HG02678 (cell line): ENCODE measurements at regions not wholly inside any gene's neighbourhood (a gene's known extent, or its start where the extent isn't known, plus 50 kb on each side); places are given as distances from the start of the nearest gene placed in this dataset.
"Not testable (repeated sequence)": the region's sequence is repeated elsewhere in the genome, so short reads cannot be mapped to it uniquely, and the experiment has no call there.

ENCODE experiments used
- ATAC-seq: cut with Tn5 transposase; IDR thresholded peaks from one replicate; pipeline ENCODE4 v1.9.1; 2021; ENCODE audit warnings: mild to moderate bottlenecking, moderate library complexity; ENCODE audit not compliant: unreplicated experiment

- ATAC-seq: no peak
Measured at GRCh38 chr9:124164811-124165210, 92.9 kb upstream of the NEK6 start.

- no peak for ATAC-seq
Measured at GRCh38 chr9:124174433-124174832, 83.3 kb upstream of the NEK6 start.

GRCh38 chr9:124177522-124177921 is 80.2 kb upstream of the NEK6 start:
- ATAC-seq: not testable (repeated sequence)

- no peak for ATAC-seq
Measured at GRCh38 chr9:124179196-124180071, 78.3 kb upstream of the NEK6 start.

- no peak for ATAC-seq
Measured at GRCh38 chr9:124180557-124180956, 77.2 kb upstream of the NEK6 start.

DNA sequence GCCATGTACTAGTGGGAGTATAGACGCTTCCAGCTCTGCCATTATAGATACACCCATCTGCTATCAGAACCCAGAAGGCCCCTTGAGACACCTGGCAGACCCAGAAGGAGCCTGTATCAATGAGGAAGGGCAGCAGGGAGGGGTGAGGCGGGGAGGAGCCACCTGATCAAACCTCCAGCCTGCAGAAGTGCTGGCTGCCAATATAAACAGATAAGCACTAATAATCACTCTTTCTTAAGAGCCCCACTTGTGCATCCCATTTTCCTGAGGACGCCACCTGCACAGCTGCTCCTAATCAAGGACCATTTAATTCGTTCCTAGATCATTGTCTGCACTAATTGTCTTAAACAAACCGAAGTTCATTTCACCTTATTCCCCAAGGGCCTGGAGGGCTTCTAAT is 75.0 kb upstream of the NEK6 start:
- ATAC-seq: no peak

- no peak for ATAC-seq
Measured at GRCh38 chr9:124183772-124184171, 74.0 kb upstream of the NEK6 start.

DNA sequence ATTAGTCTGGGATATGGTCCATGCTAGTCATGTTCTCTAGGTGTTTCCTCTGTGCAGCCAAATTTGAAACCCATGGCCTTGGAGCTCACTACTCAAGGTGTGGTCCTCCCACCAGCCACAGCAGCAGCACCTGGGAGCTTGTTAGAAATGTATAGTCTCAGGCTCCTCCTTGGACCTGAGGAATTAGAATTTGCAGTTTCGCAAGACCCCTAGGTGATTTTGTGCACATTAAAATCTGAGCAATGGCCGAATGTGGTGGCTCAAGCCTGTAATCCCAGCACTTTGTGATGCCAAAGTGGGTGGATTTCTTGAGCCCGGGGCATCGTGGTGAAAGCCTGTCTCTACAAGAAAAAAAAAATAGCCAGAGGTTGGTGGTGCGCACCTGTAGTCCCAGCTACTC is 72.3 kb upstream of the NEK6 start:
- ATAC-seq: no peak

DNA sequence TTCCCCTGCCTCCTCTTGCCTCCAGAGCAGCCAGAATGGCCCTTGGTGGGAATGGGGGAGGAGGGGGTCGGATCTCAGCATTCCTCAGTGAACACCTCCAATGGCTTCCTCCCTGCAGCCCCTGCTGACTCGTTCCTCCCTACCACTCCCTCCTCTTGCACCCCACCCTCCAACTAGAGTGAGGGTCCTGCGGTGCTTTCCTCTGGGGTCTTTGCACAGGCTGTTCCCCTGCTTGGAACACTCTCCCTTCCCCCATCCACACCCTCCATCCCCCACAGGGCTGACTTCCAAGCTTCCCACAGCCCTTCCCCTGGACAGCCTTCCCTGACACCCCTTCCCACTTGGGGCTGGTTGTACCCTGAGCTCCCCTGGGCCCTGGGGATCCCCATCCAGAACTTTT is 70.4 kb upstream of the NEK6 start:
- ATAC-seq: no peak

DNA sequence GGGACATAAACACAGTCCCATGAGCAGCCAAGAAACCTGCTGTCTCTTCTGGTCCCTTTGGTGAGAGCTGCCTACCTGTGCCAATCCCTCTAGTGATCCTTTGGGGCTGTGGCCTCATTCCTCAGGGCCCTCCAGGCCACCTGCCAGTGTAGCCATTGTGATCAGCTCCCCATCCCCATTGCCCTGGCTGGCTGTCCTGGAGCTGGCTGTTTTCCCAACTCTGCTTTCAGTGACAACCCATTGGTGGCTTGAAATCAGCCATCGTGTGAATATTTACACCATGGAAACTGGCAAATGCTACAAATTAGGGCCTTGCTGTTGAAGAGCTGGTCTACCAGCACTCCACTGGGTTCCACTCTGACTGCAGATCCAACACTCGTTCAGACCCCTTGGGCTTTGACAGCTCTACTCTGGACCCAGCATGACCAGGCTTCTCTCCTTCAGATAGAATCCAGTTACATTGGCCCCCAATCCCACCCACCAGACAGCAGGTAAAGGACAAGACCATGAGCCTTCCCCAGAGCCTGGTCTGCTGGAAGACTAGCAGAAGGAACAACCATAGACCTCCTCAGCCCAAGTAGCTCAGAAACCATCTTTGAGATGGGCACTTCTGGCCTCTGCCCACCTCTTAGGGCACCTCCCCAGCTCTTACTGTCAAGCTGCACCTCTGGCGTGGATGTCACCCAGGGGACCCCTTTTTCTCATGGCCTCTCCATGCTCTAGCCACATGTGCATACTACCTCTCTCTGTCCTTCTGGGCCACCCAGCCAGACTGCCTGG is 69.2 kb upstream of the NEK6 start:
- ATAC-seq: no peak

DNA sequence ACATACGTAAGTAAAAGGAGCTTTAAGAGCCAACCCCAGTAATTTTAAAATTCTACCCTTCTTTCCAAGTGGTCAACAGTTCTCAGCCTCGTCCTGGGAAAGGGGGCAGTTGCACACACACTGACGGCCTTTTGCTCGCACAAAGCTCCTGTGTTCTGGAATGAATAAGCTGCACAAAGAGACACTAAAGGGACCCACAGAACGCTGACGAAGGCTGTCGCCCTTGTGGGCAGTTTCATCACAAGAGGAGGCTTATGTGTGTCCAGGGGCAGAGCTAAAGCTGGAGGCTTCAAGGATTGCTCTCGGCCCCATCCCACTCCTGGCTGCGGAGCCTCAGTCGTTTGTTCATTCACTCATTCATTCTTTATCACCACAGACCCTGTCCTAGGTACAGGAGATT is 67.0 kb upstream of the NEK6 start:
- no peak for ATAC-seq

GRCh38 chr9:124191691-124192395 is 65.9 kb upstream of the NEK6 start:
- no peak for ATAC-seq

DNA sequence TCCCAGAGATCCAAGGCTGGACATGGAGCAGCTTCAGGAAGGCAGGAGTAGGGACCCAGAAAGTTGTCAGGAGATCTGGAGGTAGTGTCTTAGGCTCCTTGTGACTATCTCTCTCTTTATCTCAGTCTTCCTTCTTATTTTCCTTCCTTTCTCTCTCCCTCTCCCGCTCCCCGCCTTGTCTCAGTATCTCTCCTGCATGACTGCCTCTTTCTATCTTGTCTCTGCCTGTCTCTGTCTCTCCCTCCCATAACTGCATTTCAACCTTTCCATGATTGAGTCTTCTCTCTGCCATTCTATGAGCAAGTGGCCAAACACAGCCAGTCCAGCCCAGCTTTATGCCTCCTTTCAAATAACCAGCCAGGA is 61.0 kb upstream of the NEK6 start:
- no peak for ATAC-seq

DNA sequence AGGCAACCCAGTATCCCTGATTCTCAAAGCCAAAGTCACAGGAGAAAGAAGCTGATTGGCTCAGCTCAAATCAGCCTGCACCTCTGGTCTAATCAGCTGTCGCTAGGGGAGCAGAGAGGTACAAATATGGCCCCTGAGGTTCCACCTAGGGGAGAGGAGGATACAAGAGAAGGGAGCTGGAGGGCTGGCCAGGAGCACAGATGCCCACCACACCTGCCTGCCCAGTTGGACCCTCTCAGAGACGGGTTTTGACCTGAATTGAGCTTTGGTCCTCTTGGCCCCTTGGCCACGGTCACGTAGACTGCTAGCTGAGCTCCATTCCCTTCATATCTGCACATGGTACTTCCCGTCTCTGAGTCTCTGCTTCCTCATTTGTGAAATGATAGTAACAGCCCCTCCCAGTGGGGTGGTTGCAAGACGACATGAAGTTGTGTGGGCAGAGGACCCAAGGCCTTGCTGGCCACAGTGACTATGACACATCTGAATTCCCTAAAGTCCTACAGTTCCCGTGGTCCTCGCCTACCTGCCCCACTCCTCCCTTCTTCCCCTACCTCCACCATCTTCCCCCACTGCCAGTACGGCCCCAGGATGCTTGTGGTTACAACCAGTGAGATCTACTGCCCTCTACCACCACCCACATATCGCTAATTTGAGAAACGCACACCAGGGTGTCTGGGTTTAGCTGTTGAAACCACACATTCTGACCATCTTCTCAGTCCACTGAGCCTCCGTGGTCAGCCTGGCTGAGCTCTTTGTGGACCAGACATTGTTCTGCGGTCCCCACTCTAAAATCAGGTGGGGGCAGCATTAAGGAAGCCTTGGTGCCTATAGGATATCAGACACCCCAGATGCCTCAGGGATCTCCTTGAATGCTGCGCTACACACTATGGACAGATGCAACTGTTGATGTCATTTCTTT is 60.3 kb upstream of the NEK6 start:
- ATAC-seq: peak; percentile 54

DNA sequence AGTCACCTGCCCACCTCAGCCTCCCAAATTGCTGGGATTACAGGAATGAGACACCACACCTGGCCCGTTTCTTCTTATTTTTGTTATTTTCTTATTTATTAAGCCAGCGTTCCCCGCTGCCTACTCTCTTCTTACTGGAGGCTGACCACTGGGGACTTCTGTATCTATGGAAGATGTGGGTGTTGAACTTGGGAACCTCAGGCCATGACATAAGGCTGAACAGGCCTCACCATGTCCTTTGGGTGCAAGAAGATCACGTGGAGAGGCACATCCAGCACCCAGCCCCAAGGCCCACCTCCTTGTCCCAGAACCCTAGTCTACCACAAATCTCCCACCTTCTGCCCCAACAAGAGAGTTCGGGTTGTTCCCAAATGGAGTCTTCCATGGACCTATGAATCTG is 59.4 kb upstream of the NEK6 start:
- ATAC-seq: no peak

DNA sequence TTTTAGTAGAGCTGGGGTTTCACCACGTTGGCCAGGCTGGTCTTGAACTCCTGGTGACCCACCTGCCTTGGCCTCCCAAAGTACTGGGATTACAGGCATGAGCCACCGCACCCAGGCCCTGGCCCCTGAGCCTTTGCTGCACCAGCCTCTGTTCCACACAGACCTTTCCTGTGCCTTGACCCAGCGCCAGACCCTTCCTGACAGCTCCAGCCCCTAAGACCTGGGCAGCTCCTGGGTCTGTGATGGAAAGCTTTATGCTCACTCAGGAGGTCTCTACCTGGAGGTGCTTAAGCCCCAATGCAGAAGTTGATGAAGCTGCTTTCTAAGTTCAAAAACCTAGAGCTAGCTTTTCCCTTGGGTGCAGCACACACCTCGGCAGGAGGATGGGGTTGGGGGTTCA is 58.8 kb upstream of the NEK6 start:
- ATAC-seq: no peak

DNA sequence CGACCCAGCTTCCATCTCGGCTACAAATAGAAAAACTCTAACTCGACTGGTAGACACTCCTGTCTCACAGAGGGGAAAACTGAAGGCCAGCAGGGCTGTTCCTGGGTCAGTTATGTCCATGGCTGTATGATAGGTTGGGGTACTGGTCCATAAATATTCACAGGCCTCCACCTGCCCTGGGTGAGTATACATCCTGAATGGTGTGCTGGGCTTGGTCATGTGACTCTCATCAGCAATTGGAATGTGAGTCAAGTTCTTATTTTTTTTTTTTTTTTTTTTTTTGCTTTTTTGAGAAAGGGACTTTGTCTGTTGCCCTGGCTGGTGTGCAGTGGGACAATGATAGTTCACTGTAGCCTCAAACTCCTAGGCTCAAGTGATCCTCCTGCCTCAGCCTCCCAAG is 58.3 kb upstream of the NEK6 start:
- no peak for ATAC-seq

DNA sequence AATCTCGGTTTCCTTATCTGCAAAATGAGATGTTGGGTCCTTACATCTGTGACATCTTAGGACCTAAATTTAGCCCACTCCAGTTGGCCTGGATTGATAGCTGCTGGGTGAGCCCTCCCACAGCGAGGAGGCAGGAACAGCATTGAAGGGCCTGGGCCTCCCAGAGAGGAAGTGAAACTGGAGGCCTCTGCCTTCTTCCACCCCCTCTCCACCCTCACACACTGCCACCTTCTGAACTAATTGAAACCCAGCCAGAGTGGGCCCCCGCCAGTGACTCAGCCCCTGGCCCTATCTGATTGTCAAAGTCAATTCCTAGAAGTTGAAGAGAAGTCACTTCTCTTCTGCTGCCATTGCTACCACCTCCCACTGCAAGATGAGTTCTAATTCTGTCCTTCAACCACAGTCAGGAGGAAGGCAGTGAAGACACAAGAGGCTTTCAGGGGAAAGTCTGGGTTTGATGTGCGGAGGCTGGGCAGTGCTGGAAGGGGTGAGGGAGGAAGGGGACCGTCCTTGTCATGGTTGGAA is 55.2 kb upstream of the NEK6 start:
- ATAC-seq: peak; percentile 75

DNA sequence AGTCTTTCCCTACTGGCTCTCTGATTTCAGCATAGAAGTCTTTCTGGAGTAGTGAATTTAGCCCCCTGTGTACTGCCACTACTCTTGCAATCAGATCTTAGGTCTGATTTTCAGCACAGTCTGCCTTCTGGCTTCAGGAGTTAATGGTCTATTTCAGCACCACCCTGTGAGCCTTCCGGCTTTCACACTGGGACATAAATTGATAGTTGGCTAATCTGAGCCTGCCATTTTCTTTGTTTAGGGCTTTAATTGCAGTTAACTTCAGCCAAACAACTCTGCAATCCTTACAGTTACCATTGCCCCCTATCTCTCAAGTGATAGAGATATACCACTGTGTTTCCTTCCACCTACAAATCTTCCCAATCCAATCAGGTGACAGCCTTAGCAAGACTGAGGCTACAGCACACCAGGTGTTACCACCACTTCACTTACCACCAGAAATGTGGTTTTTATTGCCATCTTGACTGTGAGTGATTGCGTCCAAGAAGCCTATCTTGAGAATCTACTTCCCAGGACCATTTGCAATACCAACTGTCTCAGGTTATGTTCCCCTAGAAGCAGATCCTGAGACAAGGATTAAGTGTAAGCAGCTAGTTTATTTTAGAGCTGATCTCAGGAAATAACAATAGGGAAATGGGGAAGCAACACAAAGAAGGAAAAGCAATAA is 51.9 kb upstream of the NEK6 start:
- ATAC-seq: no peak

DNA sequence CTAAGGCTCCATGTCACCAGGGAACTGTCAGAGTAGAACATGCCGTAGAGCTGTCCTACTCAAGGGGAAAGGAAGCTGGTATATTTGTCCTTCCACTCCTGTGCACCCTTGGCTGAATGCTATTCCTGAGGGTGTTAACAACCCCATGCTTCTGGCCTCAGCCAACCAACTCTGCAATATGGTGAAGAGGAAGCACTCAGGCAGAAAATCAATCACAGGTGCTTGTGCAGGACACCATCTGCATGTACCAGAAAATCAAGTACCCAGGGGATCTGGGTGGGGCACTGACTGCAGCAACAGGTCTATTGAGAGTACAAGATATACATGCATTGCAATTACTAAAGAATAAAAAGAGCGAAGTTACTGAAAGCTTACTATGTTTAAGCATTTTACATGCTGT is 51.4 kb upstream of the NEK6 start:
- no peak for ATAC-seq
